Uterus (tissue), 2 donors: ENCODE measurements at regions not wholly inside any gene's neighbourhood (a gene's known extent, or its start where the extent isn't known, plus 50 kb on each side); places are given as distances from the start of the nearest gene placed in this dataset.

Experiments
- POLR2A ChIP-seq, 2 donors: fragments of 450-650 bp; IDR thresholded peaks; one replicate each; pipeline ENCODE4 v1.6.1; 2016; ENCODE audit warnings: antibody characterized with exemption in 2 of 2, mild to moderate bottlenecking in 1 of 2, moderate library complexity in 1 of 2
- TF ChIP-seq, protein P1 (sequence below), 4 experiments: fragments of 200-600 bp in 2 of 4; fragments of 450-650 bp in 2 of 4; sonication (generic) in 2 of 4; IDR thresholded peaks; one replicate each; pipeline ENCODE4 v1.5.1; 2016 to 2019; ENCODE audit warnings: antibody characterized with exemption in 4 of 4, mild to moderate bottlenecking in 2 of 4, moderate library complexity in 1 of 4

DNA sequence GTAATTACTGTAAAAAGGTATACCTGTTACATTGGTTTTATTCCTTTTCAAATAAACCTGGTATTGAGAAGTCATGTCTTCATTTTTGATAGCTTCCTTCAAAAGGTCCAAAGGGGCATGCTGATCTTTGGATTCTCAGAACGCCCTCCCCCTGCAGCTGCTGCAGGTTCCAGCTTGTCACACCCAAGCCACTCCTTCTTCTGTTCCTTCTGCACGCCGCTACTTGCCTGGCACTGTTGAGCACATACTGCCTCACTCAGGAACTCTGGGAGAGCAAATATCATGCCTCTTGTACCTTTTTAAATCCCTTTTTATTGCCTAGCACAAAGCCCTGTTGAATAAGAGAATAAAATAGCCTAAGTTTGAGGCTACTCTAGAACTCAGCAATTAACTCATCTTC lies 136.9 kb downstream of the BARHL2 start:
- TF ChIP-seq, protein P1, sequence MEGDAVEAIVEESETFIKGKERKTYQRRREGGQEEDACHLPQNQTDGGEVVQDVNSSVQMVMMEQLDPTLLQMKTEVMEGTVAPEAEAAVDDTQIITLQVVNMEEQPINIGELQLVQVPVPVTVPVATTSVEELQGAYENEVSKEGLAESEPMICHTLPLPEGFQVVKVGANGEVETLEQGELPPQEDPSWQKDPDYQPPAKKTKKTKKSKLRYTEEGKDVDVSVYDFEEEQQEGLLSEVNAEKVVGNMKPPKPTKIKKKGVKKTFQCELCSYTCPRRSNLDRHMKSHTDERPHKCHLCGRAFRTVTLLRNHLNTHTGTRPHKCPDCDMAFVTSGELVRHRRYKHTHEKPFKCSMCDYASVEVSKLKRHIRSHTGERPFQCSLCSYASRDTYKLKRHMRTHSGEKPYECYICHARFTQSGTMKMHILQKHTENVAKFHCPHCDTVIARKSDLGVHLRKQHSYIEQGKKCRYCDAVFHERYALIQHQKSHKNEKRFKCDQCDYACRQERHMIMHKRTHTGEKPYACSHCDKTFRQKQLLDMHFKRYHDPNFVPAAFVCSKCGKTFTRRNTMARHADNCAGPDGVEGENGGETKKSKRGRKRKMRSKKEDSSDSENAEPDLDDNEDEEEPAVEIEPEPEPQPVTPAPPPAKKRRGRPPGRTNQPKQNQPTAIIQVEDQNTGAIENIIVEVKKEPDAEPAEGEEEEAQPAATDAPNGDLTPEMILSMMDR (IDR thresholded peaks at IDR 0.05): no peak
- no peak for TF ChIP-seq POLR2A (IDR thresholded peaks at IDR 0.05)
